ENCODE measurements at regions not wholly inside any gene's neighbourhood (a gene's known extent, or its start where the extent isn't known, plus 50 kb on each side); places are given as distances from the start of the nearest gene placed in this dataset.

GRCh38 chr15:94177112-94177511 is 54.2 kb upstream of the MCTP2 start:
- Histone ChIP-seq H2AFZ (ENCODE audit: low read depth) (no peak overlapping the region), H3K27ac (ENCODE audit: low read depth in 2 of 2, low read length in 1 of 2) (no peak overlapping the region), H3K27me3 (ENCODE audit: insufficient read depth) (no peaks in the 10 kb centered on the region), H3K4me1 (ENCODE audit: control insufficient read depth in 1 of 2, insufficient read depth in 2 of 2, low read depth in 1 of 2, low read length in 1 of 2) (no peaks in the 10 kb centered on the region), H3F3A (replicated peaks; ENCODE audit: insufficient read depth) (no peaks in the 10 kb centered on the region), H3K9ac (no peak overlapping the region), H3K4me3 (ENCODE audit: low read depth in 2 of 2, low read length in 1 of 2) (no peak overlapping the region), H3K36me3 (replicated peaks in 1 of 2; ENCODE audit: control insufficient read depth in 1 of 2, insufficient read depth in 2 of 2, low read length in 1 of 2) (no peaks in the 10 kb centered on the region), H3K9me3 (no peaks in the 10 kb centered on the region), H4K20me1 (ENCODE audit: insufficient read depth) (no peaks in the 10 kb centered on the region), H3K9me2 (no peaks in the 10 kb centered on the region), H3K79me2 (ENCODE audit: insufficient read depth) (no peaks in the 10 kb centered on the region), H3K4me2 (no peak overlapping the region)
- TF ChIP-seq RCOR1 (IDR thresholded peaks at IDR 0.05; ENCODE audit: low read length) (peak; percentile 40; the same call in 1 of the 2 replicates), GABPA (IDR thresholded peaks at IDR 0.05; ENCODE audit: low read depth) (no peak)
- WGBS (ENCODE audit: low lambda C conversion rate) = 24% methylated on average over 4 of the region's 4 CpGs
- peak; percentile 30 for DNase-seq
- POLR2A ChIA-PET = no interaction called here
- CTCF ChIA-PET = interaction anchor here (1.5 to 2.5 kb wide), 2 partner anchors 14 to 147 kb away, joined by 5 to 16 read pairs; no protein-coding TSS in a partner anchor

- ChIA-PET POLR2A (no interaction called here), CTCF (interaction anchor here (2.5 kb wide), 1 partner anchor 12 kb away, joined by 16 read pairs; no protein-coding TSS in a partner anchor)
- Histone ChIP-seq H3F3A (replicated peaks; ENCODE audit: insufficient read depth) (no peaks in the 10 kb centered on the region), H3K27ac (ENCODE audit: low read depth in 2 of 2, low read length in 1 of 2) (no peak overlapping the region), H3K4me3 (ENCODE audit: low read depth in 2 of 2, low read length in 1 of 2) (no peak overlapping the region), H3K9ac (no peak overlapping the region), H3K4me2 (no peak overlapping the region), H3K9me2 (no peaks in the 10 kb centered on the region), H3K4me1 (ENCODE audit: control insufficient read depth in 1 of 2, insufficient read depth in 2 of 2, low read depth in 1 of 2, low read length in 1 of 2) (no peaks in the 10 kb centered on the region), H3K36me3 (replicated peaks in 1 of 2; ENCODE audit: control insufficient read depth in 1 of 2, insufficient read depth in 2 of 2, low read length in 1 of 2) (no peaks in the 10 kb centered on the region), H3K79me2 (ENCODE audit: insufficient read depth) (no peaks in the 10 kb centered on the region), H2AFZ (ENCODE audit: low read depth) (no peak overlapping the region), H3K27me3 (ENCODE audit: insufficient read depth) (no peaks in the 10 kb centered on the region), H3K9me3 (no peaks in the 10 kb centered on the region), H4K20me1 (ENCODE audit: insufficient read depth) (no peaks in the 10 kb centered on the region)
- no peak for DNase-seq
- TF ChIP-seq REST (IDR thresholded peaks at IDR 0.05; ENCODE audit: low read depth, low read length) = no peak
- TF ChIP-seq, protein P1, sequence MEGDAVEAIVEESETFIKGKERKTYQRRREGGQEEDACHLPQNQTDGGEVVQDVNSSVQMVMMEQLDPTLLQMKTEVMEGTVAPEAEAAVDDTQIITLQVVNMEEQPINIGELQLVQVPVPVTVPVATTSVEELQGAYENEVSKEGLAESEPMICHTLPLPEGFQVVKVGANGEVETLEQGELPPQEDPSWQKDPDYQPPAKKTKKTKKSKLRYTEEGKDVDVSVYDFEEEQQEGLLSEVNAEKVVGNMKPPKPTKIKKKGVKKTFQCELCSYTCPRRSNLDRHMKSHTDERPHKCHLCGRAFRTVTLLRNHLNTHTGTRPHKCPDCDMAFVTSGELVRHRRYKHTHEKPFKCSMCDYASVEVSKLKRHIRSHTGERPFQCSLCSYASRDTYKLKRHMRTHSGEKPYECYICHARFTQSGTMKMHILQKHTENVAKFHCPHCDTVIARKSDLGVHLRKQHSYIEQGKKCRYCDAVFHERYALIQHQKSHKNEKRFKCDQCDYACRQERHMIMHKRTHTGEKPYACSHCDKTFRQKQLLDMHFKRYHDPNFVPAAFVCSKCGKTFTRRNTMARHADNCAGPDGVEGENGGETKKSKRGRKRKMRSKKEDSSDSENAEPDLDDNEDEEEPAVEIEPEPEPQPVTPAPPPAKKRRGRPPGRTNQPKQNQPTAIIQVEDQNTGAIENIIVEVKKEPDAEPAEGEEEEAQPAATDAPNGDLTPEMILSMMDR (IDR thresholded peaks at IDR 0.05) = no peak
- no peak for TF ChIP-seq USF1 (IDR thresholded peaks at IDR 0.05; ENCODE audit: borderline replicate concordance, low read depth)
- no peak for TF ChIP-seq POLR2AphosphoS5 (IDR thresholded peaks at IDR 0.05; ENCODE audit: low read depth, low read length)
- TF ChIP-seq EP300 (IDR thresholded peaks at IDR 0.05; ENCODE audit: borderline replicate concordance in 1 of 2, low read depth in 1 of 2, low read length in 1 of 2) = no peak
- TF ChIP-seq CHD2 (IDR thresholded peaks at IDR 0.05; ENCODE audit: low read length, partially characterized antibody) = no peak
- no peak for TF ChIP-seq FOSL2 (IDR thresholded peaks at IDR 0.05; ENCODE audit: borderline replicate concordance, low read depth)
- no peak for TF ChIP-seq GABPA (IDR thresholded peaks at IDR 0.05; ENCODE audit: low read depth)
- TF ChIP-seq TEAD4 (IDR thresholded peaks at IDR 0.05; ENCODE audit: borderline replicate concordance, insufficient read depth) = no peak
- no peak for TF ChIP-seq GATA2 (CRISPR knock-in tag; IDR thresholded peaks at IDR 0.05)
- 6% methylated on average over 1 of the region's 1 CpG for WGBS (ENCODE audit: low lambda C conversion rate)
Measured at GRCh38 chr15:94175420-94175819, 55.9 kb upstream of the MCTP2 start.

Data from SK-N-SH (cell line).